Osteoblast (primary cell): ENCODE measurements at regions not wholly inside any gene's neighbourhood (a gene's known extent, or its start where the extent isn't known, plus 50 kb on each side); places are given as distances from the start of the nearest gene placed in this dataset.

Source experiments
- DNase-seq: peaks from one replicate; pipeline ENCODE4 v3.0.0; 2011; ENCODE audit warnings: low spot score, mixed read lengths; ENCODE audit not compliant: insufficient read length; ENCODE audit errors: missing footprints
- H2AFZ ChIP-seq: 2 replicates; pipeline ENCODE4 v1.6.0; 2011; ENCODE audit warnings: mild to moderate bottlenecking, low read length
- H3K27ac ChIP-seq: 2 replicates; pipeline ENCODE4 v1.5.1; 2011; ENCODE audit warnings: mild to moderate bottlenecking, low read depth, low read length, moderate library complexity
- H3K27me3 ChIP-seq: 2 replicates; pipeline ENCODE4 v1.6.0; 2012; ENCODE audit warnings: mild to moderate bottlenecking, control low read depth, inconsistent platforms, low read length, moderate library complexity; ENCODE audit not compliant: insufficient read depth
- H3K36me3 ChIP-seq: 2 replicates; pipeline ENCODE4 v1.5.1; 2011; ENCODE audit warnings: mild to moderate bottlenecking, low read length, control low read depth, moderate library complexity; ENCODE audit not compliant: insufficient read depth
- H3K4me1 ChIP-seq: 2 replicates; pipeline ENCODE4 v1.5.1; 2011; ENCODE audit warnings: mild to moderate bottlenecking, low read length, control low read depth, moderate library complexity; ENCODE audit not compliant: insufficient read depth
- H3K4me2 ChIP-seq: 2 replicates; pipeline ENCODE4 v1.6.0; 2011; ENCODE audit warnings: mild to moderate bottlenecking, low read length; ENCODE audit not compliant: insufficient read depth
- H3K4me3 ChIP-seq: fragments of 200-600 bp; sonication (generic); 3 replicates; pipeline ENCODE4 v1.5.1; 2012; ENCODE audit warnings: mild to moderate bottlenecking, low read length, inconsistent platforms; ENCODE audit not compliant: insufficient read depth
- H3K79me2 ChIP-seq: 2 replicates; pipeline ENCODE4 v1.6.0; 2012; ENCODE audit warnings: mild to moderate bottlenecking, low read length, control low read depth, inconsistent platforms; ENCODE audit not compliant: insufficient read depth
- H3K9me3 ChIP-seq: 2 replicates; pipeline ENCODE4 v1.5.1; 2011; ENCODE audit warnings: low read depth, low read length, control low read depth
- H4K20me1 ChIP-seq: 2 replicates; pipeline ENCODE4 v1.6.0; 2012; ENCODE audit warnings: mild to moderate bottlenecking, low read length, control low read depth; ENCODE audit not compliant: insufficient read depth
- CTCF ChIP-seq: IDR thresholded peaks from 2 replicates; pipeline ENCODE4 v1.5.1; 2011; ENCODE audit warnings: mild to moderate bottlenecking, low read depth, low read length, moderate library complexity; ENCODE audit errors: extremely low read depth

GRCh38 chr17:13106171-13106570 is 88.3 kb upstream of the ELAC2 start:
- peak; percentile 6 for DNase-seq
- Histone ChIP-seq H3K4me1 (no peaks in the 10 kb centered on the region), H4K20me1 (no peaks in the 10 kb centered on the region), H3K79me2 (no peaks in the 10 kb centered on the region), H3K9me3 (no peaks in the 10 kb centered on the region), H3K4me2 (no peak overlapping the region), H3K4me3 (no peak overlapping the region), H3K27ac (no peak overlapping the region), H3K27me3 (no peaks in the 10 kb centered on the region), H3K36me3 (no peaks in the 10 kb centered on the region), H2AFZ (no peak overlapping the region)
- TF ChIP-seq CTCF, result no peak

- TF ChIP-seq CTCF, result no peak
These were observed 86.7 kb upstream of the ELAC2 start for GRCh38 chr17:13104576-13104975.

GRCh38 chr17:13102477-13102876 is 84.7 kb upstream of the ELAC2 start:
- Histone ChIP-seq H3K4me3 (no peak overlapping the region), H4K20me1 (no peaks in the 10 kb centered on the region), H3K27ac (no peak overlapping the region), H3K79me2 (no peaks in the 10 kb centered on the region), H3K4me1 (no peaks in the 10 kb centered on the region), H2AFZ (no peak overlapping the region), H3K9me3 (no peaks in the 10 kb centered on the region), H3K27me3 (no peaks in the 10 kb centered on the region), H3K36me3 (no peaks in the 10 kb centered on the region), H3K4me2 (no peak overlapping the region)
- peak; percentile 4 for DNase-seq
- no peak for TF ChIP-seq CTCF

More at GRCh38 chr17:13104576-13104975, 86.7 kb upstream of the ELAC2 start:
- Histone ChIP-seq H3K4me2 (no peak overlapping the region), H3K4me3 (no peak overlapping the region), H3K36me3 (no peaks in the 10 kb centered on the region), H3K27ac (no peak overlapping the region), H2AFZ (no peak overlapping the region), H3K79me2 (no peaks in the 10 kb centered on the region), H3K9me3 (no peaks in the 10 kb centered on the region), H3K4me1 (no peaks in the 10 kb centered on the region), H4K20me1 (no peaks in the 10 kb centered on the region), H3K27me3 (no peaks in the 10 kb centered on the region)
- DNase-seq, result no peak

- Histone ChIP-seq H2AFZ (no peak overlapping the region), H3K36me3 (no peaks in the 10 kb centered on the region), H3K9me3 (no peaks in the 10 kb centered on the region), H3K4me1 (no peaks in the 10 kb centered on the region), H3K79me2 (no peaks in the 10 kb centered on the region), H4K20me1 (no peaks in the 10 kb centered on the region), H3K4me3 (no peak overlapping the region), H3K27me3 (no peaks in the 10 kb centered on the region), H3K4me2 (no peak overlapping the region), H3K27ac (no peak overlapping the region)
- no peak for TF ChIP-seq CTCF
- no peak for DNase-seq
These were observed 82.1 kb upstream of the ELAC2 start for GRCh38 chr17:13099926-13100325.
